MCF 10A (cell line): ENCODE measurements at regions not wholly inside any gene's neighbourhood (a gene's known extent, or its start where the extent isn't known, plus 50 kb on each side); places are given as distances from the start of the nearest gene placed in this dataset.
A peak's percentile ranks its signal among the peaks of the same experiment; 100 is the strongest.

Experiments used
- BruUV-seq: library from RNA; stranded (reverse); fragments of 400-500 nt; replicated peaks from 2 replicates; lab custom pipeline; 2021; lab: Mats Ljungman, UMichigan
- CTCF ChIA-PET: fragments of 300-600 bp; sonication (Branson Sonifier 250); formaldehyde crosslinking; extraction: SDS; loops from one replicate; lab custom pipeline; 2021; ENCODE audit warnings: antibody characterized with exemption, inconsistent platforms; lab: Yijun Ruan, JAX
- POLR2A ChIA-PET: fragments of 300-600, 350-650 bp; sonication (Branson Sonifier 250); formaldehyde crosslinking; extraction: SDS; loops from one replicate; lab custom pipeline; 2020; ENCODE audit warnings: antibody characterized with exemption, inconsistent platforms; lab: Yijun Ruan, JAX
- DNase-seq: peaks from one replicate; pipeline ENCODE4 v3.0.0-alpha.2; 2018; ENCODE audit not compliant: unreplicated experiment
- H3K27ac Mint-ChIP-seq: one replicate; pipeline ENCODE4 v1.8.0; 2022; ENCODE audit warnings: mild to moderate bottlenecking, low read depth, mixed read lengths; ENCODE audit not compliant: unreplicated experiment
- H3K27me3 Mint-ChIP-seq: one replicate; pipeline ENCODE4 v1.8.0; 2022; ENCODE audit warnings: mixed read lengths; ENCODE audit not compliant: insufficient read depth, unreplicated experiment
- H3K36me3 Mint-ChIP-seq: one replicate; pipeline ENCODE4 v1.8.0; 2022; ENCODE audit warnings: mild to moderate bottlenecking, moderate library complexity, mixed read lengths; ENCODE audit not compliant: insufficient read depth, unreplicated experiment
- H3K4me1 Mint-ChIP-seq: one replicate; pipeline ENCODE4 v1.8.0; 2022; ENCODE audit warnings: mixed read lengths; ENCODE audit not compliant: insufficient read depth, unreplicated experiment
- H3K4me3 Mint-ChIP-seq: one replicate; pipeline ENCODE4 v1.8.0; 2022; ENCODE audit warnings: mild to moderate bottlenecking, moderate library complexity, mixed read lengths; ENCODE audit not compliant: unreplicated experiment
- H3K9me3 Mint-ChIP-seq: one replicate; pipeline ENCODE4 v1.8.0; 2022; ENCODE audit warnings: mixed read lengths; ENCODE audit not compliant: unreplicated experiment
- intact Hi-C: fragments of 100-400 bp; cut with micrococcal nuclease; formaldehyde crosslinking; loops from 2 replicates; pipeline ENCODE4 v1.14.1; 2022
- TF ChIP-seq, protein P1 (sequence below): fragments of 200-600 bp; IDR thresholded peaks from one replicate; pipeline ENCODE4 v1.8.0; 2022; ENCODE audit warnings: antibody characterized with exemption, mild to moderate bottlenecking; ENCODE audit not compliant: unreplicated experiment

- no TSS peak for BruUV-seq
- Mint-ChIP-seq H3K9me3 (no peaks in the 10 kb centered on the region), H3K27me3 (peaks cover 6% of the 10 kb centered on the region), H3K27ac (no peak overlapping the region), H3K4me1 (no peaks in the 10 kb centered on the region), H3K4me3 (no peak overlapping the region), H3K36me3 (peaks cover 6% of the 10 kb centered on the region)
- intact Hi-C loops: loop anchor here (5.0 kb wide), 1 partner anchor 42 kb away; no protein-coding TSS in a partner anchor
- DNase-seq: no peak
- ChIA-PET CTCF (interaction anchor here (1.6 kb wide), 1 partner anchor 41 kb away, joined by 5 read pairs; no protein-coding TSS in a partner anchor), POLR2A (no interaction called here)
- TF ChIP-seq, protein P1, sequence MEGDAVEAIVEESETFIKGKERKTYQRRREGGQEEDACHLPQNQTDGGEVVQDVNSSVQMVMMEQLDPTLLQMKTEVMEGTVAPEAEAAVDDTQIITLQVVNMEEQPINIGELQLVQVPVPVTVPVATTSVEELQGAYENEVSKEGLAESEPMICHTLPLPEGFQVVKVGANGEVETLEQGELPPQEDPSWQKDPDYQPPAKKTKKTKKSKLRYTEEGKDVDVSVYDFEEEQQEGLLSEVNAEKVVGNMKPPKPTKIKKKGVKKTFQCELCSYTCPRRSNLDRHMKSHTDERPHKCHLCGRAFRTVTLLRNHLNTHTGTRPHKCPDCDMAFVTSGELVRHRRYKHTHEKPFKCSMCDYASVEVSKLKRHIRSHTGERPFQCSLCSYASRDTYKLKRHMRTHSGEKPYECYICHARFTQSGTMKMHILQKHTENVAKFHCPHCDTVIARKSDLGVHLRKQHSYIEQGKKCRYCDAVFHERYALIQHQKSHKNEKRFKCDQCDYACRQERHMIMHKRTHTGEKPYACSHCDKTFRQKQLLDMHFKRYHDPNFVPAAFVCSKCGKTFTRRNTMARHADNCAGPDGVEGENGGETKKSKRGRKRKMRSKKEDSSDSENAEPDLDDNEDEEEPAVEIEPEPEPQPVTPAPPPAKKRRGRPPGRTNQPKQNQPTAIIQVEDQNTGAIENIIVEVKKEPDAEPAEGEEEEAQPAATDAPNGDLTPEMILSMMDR: no peak
Measured at GRCh38 chrX:102860235-102860634, 76.8 kb upstream of the RAB40AL start.

GRCh38 chrX:102863735-102864134, 73.3 kb upstream of the RAB40AL start:
- intact Hi-C loops: loop anchor here (5.0 kb wide), 1 partner anchor 39 kb away; no protein-coding TSS in a partner anchor
- peak; percentile 86 for DNase-seq
- TF ChIP-seq, protein P1: peak; percentile 90
- POLR2A ChIA-PET: interaction anchor here (0.6 kb wide), 2 partner anchors 137 to 753 kb away, joined by 3 to 4 read pairs; no protein-coding TSS in a partner anchor
- BruUV-seq: no TSS peak
- peaks cover 25% of the 10 kb centered on the region for H3K27me3 Mint-ChIP-seq
- peaks cover 6% of the 10 kb centered on the region for H3K36me3 Mint-ChIP-seq
- H3K4me3 Mint-ChIP-seq: no peak overlapping the region
- H3K4me1 Mint-ChIP-seq: no peaks in the 10 kb centered on the region
- CTCF ChIA-PET: interaction anchor here (0.6 to 1.2 kb wide), 11 partner anchors 14 to 905 kb away, joined by 3 to 5 read pairs (median 3); no protein-coding TSS in a partner anchor
- H3K9me3 Mint-ChIP-seq: no peaks in the 10 kb centered on the region
- H3K27ac Mint-ChIP-seq: no peak overlapping the region

DNA sequence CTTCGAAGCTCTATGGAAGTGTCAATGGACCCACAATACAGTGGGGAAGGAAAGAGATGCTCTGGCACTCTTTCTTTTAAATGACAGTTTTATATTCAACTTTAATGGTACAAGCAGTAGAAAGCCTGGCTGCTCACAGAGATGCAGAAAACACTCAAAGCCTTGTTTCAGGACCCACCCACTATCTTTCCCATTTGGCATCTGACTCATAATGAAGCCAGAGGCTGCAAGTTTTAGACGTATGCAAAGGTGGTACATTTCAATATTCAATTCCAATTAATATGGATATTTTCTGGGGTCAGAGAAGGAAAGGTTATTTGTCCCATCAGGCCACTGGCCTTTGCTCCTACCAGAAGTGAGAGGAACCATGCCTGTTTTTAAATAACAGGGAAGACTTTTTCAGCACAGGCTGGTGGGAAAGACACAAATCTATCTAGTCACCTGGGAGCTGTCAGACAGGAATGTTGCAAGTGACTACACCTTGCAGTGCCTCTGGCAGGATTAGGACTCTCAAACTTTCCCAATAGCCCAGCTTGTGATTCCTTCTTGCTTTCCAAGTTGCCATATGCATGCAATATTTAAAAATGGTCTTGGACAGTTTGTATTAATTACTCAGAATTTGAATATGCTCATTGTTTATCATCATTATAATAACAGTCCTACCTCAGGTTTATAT, 70.0 kb upstream of the RAB40AL start:
- TF ChIP-seq, protein P1: no peak
- POLR2A ChIA-PET: no interaction called here
- Mint-ChIP-seq H3K27me3 (peaks cover 32% of the 10 kb centered on the region), H3K36me3 (no peaks in the 10 kb centered on the region), H3K4me3 (no peak overlapping the region), H3K4me1 (no peaks in the 10 kb centered on the region), H3K9me3 (no peaks in the 10 kb centered on the region), H3K27ac (no peak overlapping the region)
- no TSS peak for BruUV-seq
- DNase-seq: no peak
- CTCF ChIA-PET: interaction anchor here (1.5 kb wide), 1 partner anchor 32 kb away, joined by 4 read pairs; no protein-coding TSS in a partner anchor
- intact Hi-C loops: no loop called here

DNA sequence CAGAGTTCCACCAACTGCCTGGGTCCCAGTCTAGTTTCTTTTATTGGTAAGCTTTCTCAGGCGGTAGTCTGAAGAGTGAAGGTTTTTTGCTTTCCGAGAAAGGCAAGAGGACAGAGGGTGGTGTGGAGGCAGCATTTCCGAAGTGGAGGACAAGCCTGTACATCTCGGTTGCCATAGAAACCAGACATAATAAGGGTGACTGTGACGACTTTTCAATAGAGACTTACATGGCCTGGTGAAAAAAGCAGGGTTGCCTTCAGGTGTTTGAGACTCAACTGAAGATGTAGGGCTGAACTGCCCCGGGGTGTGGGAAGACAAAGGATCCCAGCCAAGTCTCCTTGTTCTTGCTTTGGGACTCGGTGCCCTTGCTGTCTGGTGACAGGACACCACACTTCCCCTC, 53.6 kb upstream of the RAB40AL start:
- peaks cover 21% of the 10 kb centered on the region for H3K36me3 Mint-ChIP-seq
- no TSS peak for BruUV-seq
- POLR2A ChIA-PET: no interaction called here
- H3K27me3 Mint-ChIP-seq: peaks cover 38% of the 10 kb centered on the region
- no peak overlapping the region for H3K27ac Mint-ChIP-seq
- TF ChIP-seq, protein P1: no peak
- no peaks in the 10 kb centered on the region for H3K9me3 Mint-ChIP-seq
- CTCF ChIA-PET: interaction anchor here (0.8 kb wide), 1 partner anchor 16 kb away, joined by 3 read pairs; no protein-coding TSS in a partner anchor
- DNase-seq: no peak
- H3K4me1 Mint-ChIP-seq: no peaks in the 10 kb centered on the region
- intact Hi-C loops: no loop called here
- H3K4me3 Mint-ChIP-seq: no peak overlapping the region
